ENCODE measurements at regions not wholly inside any gene's neighbourhood (a gene's known extent, or its start where the extent isn't known, plus 50 kb on each side); places are given as distances from the start of the nearest gene placed in this dataset.
"Not testable (repeated sequence)": the region's sequence is repeated elsewhere in the genome, so short reads cannot be mapped to it uniquely, and the experiment has no call there.

GRCh38 chr3:159052494-159052893, 250.6 kb downstream of the MFSD1 start:
- DNase-seq, result not testable (repeated sequence)

DNA sequence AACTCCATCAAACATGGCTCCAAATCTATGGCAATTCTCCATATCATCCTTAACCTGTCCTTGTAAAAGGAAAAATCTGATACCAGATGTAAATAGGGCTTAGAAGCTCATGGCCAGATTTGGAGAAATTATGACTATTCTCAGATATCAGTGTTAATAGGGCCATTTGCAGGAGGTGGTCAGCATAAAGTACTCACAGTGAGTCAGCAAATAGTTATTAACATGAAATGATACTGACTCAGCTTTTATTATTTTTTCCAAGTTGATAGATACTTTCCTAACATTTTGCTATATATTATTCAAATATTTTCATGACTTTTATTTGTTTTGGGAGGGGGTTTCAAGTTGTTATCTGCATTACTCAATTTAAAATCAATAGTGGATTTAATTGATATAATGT, 255.8 kb downstream of the MFSD1 start:
- no peak for DNase-seq

DNA sequence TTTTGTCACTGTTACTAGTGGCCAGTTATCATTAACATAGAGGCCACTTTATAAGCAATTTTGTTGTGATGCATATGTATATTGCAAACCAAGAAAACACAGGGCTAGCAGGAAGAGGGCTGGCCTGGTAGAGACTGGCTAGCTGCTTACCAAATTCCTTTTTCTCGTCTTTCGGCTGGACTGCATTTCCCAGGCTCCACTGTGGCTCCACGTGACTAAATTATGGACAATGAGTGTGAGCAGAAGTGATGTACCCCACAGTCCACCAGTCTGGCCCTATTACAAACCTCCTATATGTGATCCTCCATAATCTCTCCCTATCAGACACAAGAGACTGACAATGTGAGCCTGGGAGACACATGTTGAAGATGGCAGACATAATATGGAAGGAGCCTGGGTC, 257.0 kb downstream of the MFSD1 start:
- DNase-seq, result no peak

DNA sequence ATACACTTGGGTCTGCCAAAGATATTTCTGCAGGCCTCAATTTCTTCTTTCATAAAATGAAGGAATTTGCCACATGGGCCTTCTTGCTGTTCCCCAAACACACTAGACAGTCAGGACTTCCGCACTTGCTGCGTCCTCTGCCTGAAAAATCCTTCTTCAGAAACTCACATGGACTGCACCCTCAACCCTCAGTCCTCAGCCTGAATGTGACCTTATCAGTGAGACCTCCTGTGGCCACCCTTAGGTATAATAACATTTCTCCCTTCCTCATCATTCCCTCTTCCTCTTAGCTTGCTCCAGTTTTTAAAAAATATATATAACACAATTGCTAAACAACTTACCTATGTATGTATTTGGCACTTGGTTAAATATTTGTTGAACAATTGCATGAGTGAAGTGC, 257.5 kb downstream of the MFSD1 start:
- DNase-seq, result no peak

GRCh38 chr3:159062734-159063410, 261.0 kb downstream of the MFSD1 start:
- DNase-seq, result no peak

GRCh38 chr3:159069091-159069490, 267.2 kb downstream of the MFSD1 start, which contains the start of gene IQCJ:
IQCJ (plus strand) TSS chr3:159069319.
- DNase-seq, result no peak

DNA sequence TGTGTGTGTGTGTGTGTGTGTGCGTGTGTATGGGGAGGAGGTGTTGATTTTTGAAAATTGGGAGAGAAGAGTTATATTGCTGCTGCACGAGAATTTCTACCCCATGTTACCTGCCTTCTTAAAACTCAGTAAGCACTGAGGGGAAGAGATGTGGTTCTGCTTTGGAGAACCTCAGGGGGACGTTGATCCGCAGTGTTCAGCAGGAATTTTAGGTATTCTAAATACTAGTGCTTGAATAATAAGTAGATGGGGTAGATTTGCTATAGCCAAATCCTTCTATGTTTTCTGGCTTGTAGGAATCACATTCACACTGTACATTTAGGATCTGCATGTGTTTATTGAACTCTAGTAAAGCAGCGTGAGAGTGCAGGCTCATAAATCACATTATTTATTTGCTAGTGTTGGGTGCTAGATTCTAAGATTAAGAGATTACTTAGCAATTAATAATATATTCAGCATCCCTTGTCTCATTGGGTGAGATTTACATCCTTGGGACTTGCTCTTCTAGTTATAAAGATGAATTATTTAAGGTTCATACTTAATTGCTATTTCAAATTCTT, 268.1 kb downstream of the MFSD1 start:
- no peak for DNase-seq

DNA sequence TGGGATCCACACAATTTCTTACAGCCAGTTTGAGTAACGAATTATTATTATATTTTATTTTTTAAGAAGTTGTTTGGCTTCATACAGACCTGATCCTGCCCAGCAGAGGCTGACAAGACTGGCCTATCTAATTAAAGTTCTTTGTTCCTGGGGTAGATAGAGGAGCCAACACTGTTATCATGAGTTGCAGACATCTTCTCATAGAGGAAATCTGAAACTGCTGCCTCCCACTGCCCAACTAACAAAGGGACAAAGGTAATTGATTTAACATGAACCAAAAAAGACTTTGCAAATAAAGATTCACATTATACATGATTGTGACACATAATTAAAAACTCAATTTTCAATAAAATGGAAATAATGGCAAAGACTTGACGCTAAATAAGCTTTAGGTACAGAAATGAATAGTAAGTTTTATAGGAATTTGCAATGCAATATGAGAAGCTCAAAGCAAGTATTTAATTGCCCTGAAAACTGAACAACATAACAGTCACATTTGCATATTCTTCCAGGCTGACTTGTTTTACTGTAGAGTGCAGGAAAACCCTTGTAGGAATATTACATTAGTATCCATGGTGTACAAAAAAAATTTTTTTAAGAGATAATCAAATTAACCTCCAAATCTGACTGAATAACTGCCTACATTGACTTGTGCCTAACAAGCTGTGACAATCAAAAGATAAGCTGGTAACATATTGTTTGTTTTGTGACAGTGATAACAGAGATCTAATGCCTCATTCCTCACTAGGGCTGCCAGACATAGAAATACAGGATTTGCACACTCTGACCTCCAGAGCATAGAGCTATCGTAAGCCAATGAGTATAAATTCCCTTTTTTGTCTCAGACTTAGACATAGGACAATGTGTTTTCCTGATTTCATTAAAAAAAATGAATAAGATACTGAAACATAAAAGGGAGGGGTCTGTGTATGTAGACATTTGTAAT, 273.2 kb downstream of the MFSD1 start:
- DNase-seq, result no peak

GRCh38 chr3:159077860-159078259, 276.0 kb downstream of the MFSD1 start:
- DNase-seq, result no peak

GRCh38 chr3:159080256-159080655, 278.4 kb downstream of the MFSD1 start:
- DNase-seq, result no peak

- no peak for DNase-seq
Measured at GRCh38 chr3:159080821-159081220, 279.0 kb downstream of the MFSD1 start.

GRCh38 chr3:159082519-159082918, 280.7 kb downstream of the MFSD1 start:
- no peak for DNase-seq

GRCh38 chr3:159091936-159092335, 290.1 kb downstream of the MFSD1 start:
- DNase-seq, result no peak

GRCh38 chr3:159102001-159102400, 300.1 kb downstream of the MFSD1 start:
- no peak for DNase-seq

- no peak for DNase-seq
Measured at GRCh38 chr3:159112724-159113123, 310.9 kb downstream of the MFSD1 start.

DNA sequence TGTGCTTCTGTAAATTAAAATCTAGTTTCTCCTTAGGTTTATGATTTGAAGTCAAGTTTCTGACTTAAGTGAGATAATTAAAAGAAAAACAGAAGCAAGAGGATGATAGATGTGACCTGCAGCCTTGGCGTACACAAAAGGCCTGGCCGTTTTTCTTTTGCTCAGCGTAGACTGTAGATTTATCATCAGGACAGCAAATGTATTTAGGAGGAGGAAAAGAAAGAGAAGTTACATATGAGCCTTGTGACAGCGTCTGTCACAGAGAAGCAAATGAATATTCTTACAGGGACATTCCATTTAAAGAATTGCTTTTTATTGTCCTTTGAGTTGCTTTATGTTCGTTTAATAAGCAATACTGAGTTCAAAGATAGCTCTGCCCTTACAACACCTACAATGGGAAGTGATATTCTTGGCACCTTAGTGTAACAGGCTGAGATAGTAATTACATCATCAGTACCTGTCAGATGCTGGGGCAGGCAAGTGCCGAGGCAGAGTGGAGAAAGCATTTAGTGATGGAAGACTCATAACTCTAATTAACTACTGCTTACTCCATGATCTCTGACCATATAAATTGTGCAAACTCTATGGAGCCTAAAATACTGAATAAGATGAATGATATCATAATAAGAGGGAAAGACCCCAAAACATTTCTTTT, 311.5 kb downstream of the MFSD1 start:
- no peak for DNase-seq

DNA sequence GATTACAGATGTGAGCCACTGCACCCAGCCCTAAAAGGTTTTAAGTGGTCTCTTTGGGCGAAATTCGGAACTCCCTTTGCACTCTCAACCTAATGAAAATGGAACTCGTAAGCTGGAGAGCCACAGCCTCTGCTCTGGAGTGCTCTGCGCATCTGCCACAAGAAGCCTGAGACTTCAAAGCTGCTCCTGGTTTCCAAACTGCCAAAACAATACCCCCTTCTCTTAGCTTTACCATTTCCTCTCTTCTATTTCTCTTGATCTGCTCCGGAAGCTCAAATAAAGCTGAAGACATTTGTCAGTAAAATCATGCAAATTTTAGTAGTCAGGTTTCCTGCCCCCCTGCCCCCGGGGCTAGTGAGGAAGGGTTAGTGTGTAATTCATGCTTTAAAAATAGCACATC, 312.7 kb downstream of the MFSD1 start:
- no peak for DNase-seq

GRCh38 chr3:159123877-159124276, 322.0 kb downstream of the MFSD1 start:
- DNase-seq, result no peak

DNA sequence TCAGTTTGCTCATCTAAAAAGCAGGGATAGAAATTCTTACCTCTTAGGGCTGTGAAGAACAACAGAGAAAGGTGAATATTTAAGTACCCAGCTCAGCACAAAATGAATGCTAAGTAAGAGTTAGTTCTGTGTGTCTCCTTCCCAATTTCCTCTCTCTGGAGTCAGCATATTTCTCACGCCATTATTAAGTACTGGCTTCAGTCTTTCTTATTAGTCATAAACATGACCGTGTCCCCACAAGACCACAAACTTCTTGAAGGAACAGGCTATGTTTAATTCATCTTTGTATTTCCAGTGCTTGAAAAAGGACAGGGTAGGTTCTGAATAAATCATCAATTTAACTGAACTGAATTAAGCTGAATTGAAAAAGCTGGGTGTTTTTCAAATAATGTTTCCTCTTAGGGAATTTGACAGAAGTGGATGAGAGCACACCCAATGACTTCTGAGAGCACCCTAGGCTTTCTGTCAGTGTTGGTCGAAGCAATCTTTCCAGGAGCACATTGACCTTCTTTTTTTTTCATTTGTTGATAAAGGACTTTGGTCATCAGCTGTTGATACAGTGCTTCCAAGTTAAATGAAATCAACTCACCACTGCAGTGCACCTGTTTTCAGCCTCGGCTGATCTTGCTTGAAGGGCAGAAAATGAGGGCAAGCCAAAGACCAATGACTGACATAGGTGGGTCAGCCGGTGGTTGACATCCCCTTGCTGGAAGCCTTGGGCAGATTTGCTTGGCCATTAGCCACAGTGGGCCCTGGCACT, 324.6 kb downstream of the MFSD1 start:
- peak; percentile 43 for DNase-seq

GRCh38 chr3:159127021-159127392, 325.2 kb downstream of the MFSD1 start:
- DNase-seq, result no peak

- no peak for DNase-seq
Measured at GRCh38 chr3:159128628-159129027, 326.8 kb downstream of the MFSD1 start.

DNA sequence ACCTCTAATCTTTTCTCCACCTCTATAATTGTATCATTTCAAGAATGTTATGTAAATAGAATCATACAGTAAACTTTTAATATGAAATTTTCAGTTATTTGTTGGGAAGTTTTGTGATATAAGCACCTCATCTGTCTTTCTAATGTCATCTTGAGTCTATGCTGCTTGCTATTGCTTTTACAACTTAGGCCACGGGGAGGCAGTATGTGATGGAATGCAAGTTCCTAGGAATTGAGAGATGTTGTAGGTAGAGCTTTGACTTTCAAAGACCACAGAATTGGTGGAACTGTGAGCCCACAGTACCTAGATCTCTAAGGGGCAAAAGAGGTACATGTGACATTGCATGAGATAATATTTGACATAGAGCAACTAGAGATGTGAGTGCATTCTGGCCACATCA, 328.3 kb downstream of the MFSD1 start:
- peak; percentile 31 for DNase-seq

- DNase-seq, result no peak
Measured at GRCh38 chr3:159131376-159131775, 329.5 kb downstream of the MFSD1 start.
